Trophoblast cell (in vitro differentiated cells and primary cell): ENCODE measurements at regions not wholly inside any gene's neighbourhood (a gene's known extent, or its start where the extent isn't known, plus 50 kb on each side); places are given as distances from the start of the nearest gene placed in this dataset.

Experiments used
- DNase-seq, 2 donors: peaks; one replicate each; pipeline ENCODE4 v3.0.0-alpha.2; 2016
- H2AFZ ChIP-seq: 2 replicates; pipeline ENCODE4 v1.6.1; 2013; ENCODE audit warnings: low read length, moderate library complexity, mild to moderate bottlenecking; ENCODE audit not compliant: insufficient read depth, poor library complexity
- H2AK5ac ChIP-seq: 2 replicates; pipeline ENCODE4 v1.6.1; 2013; ENCODE audit warnings: mild to moderate bottlenecking, low read length
- H2BK120ac ChIP-seq: 2 replicates; pipeline ENCODE4 v1.6.1; 2013; ENCODE audit warnings: low read length, mild to moderate bottlenecking, moderate library complexity; ENCODE audit not compliant: insufficient read depth, poor library complexity
- H2BK12ac ChIP-seq: 2 replicates; pipeline ENCODE4 v1.6.1; 2013; ENCODE audit warnings: mild to moderate bottlenecking, low read length, moderate library complexity
- H2BK5ac ChIP-seq: 2 replicates; pipeline ENCODE4 v1.6.1; 2013; ENCODE audit warnings: low read length, low read depth, moderate library complexity, mild to moderate bottlenecking; ENCODE audit not compliant: poor library complexity
- H3K14ac ChIP-seq: 2 replicates; pipeline ENCODE4 v1.6.1; 2013; ENCODE audit warnings: mild to moderate bottlenecking, low read length
- H3K18ac ChIP-seq: 2 replicates; pipeline ENCODE4 v1.6.1; 2013; ENCODE audit warnings: mild to moderate bottlenecking, low read length
- H3K23ac ChIP-seq: 2 replicates; pipeline ENCODE4 v1.6.1; 2013; ENCODE audit warnings: low read length
- H3K27ac ChIP-seq: 2 replicates; pipeline ENCODE4 v1.5.1; 2013; ENCODE audit warnings: low read depth, mild to moderate bottlenecking, inconsistent platforms, low read length, moderate library complexity
- H3K27me3 ChIP-seq: 2 replicates; pipeline ENCODE4 v1.6.1; 2013; ENCODE audit warnings: inconsistent platforms, mild to moderate bottlenecking, low read length, moderate library complexity; ENCODE audit not compliant: insufficient read depth
- H3K36me3 ChIP-seq, 2 experiments: 1 replicate in 1 of 2; 2 replicates in 1 of 2; pipeline ENCODE4 v1.6.1; 2013; ENCODE audit warnings: low read length in 2 of 2, mild to moderate bottlenecking in 2 of 2, moderate library complexity in 1 of 2; ENCODE audit not compliant: insufficient read depth in 2 of 2, control insufficient read depth in 1 of 2
- H3K4ac ChIP-seq: 2 replicates; pipeline ENCODE4 v1.6.1; 2013; ENCODE audit warnings: low read depth, mild to moderate bottlenecking, low read length, moderate library complexity
- H3K4me1 ChIP-seq, 2 experiments: 1 replicate in 1 of 2; 2 replicates in 1 of 2; pipeline ENCODE4 v1.6.1; 2013; ENCODE audit warnings: low read length in 2 of 2, mild to moderate bottlenecking in 2 of 2, moderate library complexity in 1 of 2; ENCODE audit not compliant: insufficient read depth in 2 of 2, control insufficient read depth in 1 of 2
- H3K4me2 ChIP-seq: 2 replicates; pipeline ENCODE4 v1.6.1; 2013; ENCODE audit warnings: inconsistent platforms, mild to moderate bottlenecking, low read length, moderate library complexity
- H3K4me3 ChIP-seq: 2 replicates; pipeline ENCODE4 v1.5.1; 2013; ENCODE audit warnings: mild to moderate bottlenecking, low read depth, low read length, inconsistent platforms
- H3K79me1 ChIP-seq: one replicate; pipeline ENCODE4 v1.6.1; 2013; ENCODE audit warnings: low read length
- H3K79me2 ChIP-seq: 2 replicates; pipeline ENCODE4 v1.6.1; 2013; ENCODE audit warnings: low read length, mild to moderate bottlenecking; ENCODE audit not compliant: control insufficient read depth, insufficient read depth, poor library complexity
- H3K9ac ChIP-seq: 2 replicates; pipeline ENCODE4 v1.6.1; 2013; ENCODE audit warnings: mild to moderate bottlenecking, low read length
- H3K9me3 ChIP-seq: 2 replicates; pipeline ENCODE4 v1.6.1; 2013; ENCODE audit warnings: low read depth, mild to moderate bottlenecking, control low read depth, inconsistent platforms, low read length; ENCODE audit not compliant: insufficient read depth
- H4K12ac ChIP-seq: 2 replicates; pipeline ENCODE4 v1.6.1; 2013; ENCODE audit warnings: low read depth, mild to moderate bottlenecking, low read length, moderate library complexity
- H4K8ac ChIP-seq: 2 replicates; pipeline ENCODE4 v1.6.1; 2013; ENCODE audit warnings: low read depth, mild to moderate bottlenecking, low read length, moderate library complexity
- H4K91ac ChIP-seq: one replicate; pipeline ENCODE4 v1.6.1; 2013; ENCODE audit warnings: low read depth, mild to moderate bottlenecking, low read length, moderate library complexity
- WGBS: extraction: QIAGEN DNeasy Blood & Tissue Kit; methylation state at CpG from one replicate; pipeline ENCODE4 v1.1.7; 2013; ENCODE audit warnings: missing lambda C conversion rate; ENCODE audit not compliant: insufficient read length, insufficient coverage; ENCODE audit errors: extremely low coverage; 5-methylcytosine and 5-hydroxymethylcytosine counted together

GRCh38 chr1:232322162-232322734, 307.7 kb downstream of the SIPA1L2 start:
- H2BK5ac ChIP-seq, result no peak overlapping the region
- no peak overlapping the region for H4K91ac ChIP-seq
- peaks cover 8% of the 10 kb centered on the region for H3K79me1 ChIP-seq
- H3K14ac ChIP-seq, result no peak overlapping the region
- no peak overlapping the region for H3K4me2 ChIP-seq
- H2BK120ac ChIP-seq, result no peak overlapping the region
- H2AK5ac ChIP-seq, result no peak overlapping the region
- no peak overlapping the region for H2BK12ac ChIP-seq
- H3K9ac ChIP-seq, result no peak overlapping the region
- H3K23ac ChIP-seq, result no peak overlapping the region
- no peak overlapping the region for H3K18ac ChIP-seq
- H2AFZ ChIP-seq, result no peak overlapping the region
- H4K8ac ChIP-seq, result no peak overlapping the region
- no peaks in the 10 kb centered on the region for H3K79me2 ChIP-seq
- H3K4me3 ChIP-seq, result no peak overlapping the region
- H3K36me3 ChIP-seq, result no peaks in the 10 kb centered on the region
- WGBS, result no CpG with 5 or more reads among the region's 5 CpGs
- H3K27me3 ChIP-seq, result no peaks in the 10 kb centered on the region
- H3K27ac ChIP-seq, result no peak overlapping the region
- H3K4ac ChIP-seq, result no peak overlapping the region
- no peak overlapping the region for H4K12ac ChIP-seq
- peak in 1 of 2 donors; percentile 14 for DNase-seq
- H3K4me1 ChIP-seq, result peaks cover 8 to 14% of the 10 kb centered on the region in 2 experiments
- H3K9me3 ChIP-seq, result no peaks in the 10 kb centered on the region

DNA sequence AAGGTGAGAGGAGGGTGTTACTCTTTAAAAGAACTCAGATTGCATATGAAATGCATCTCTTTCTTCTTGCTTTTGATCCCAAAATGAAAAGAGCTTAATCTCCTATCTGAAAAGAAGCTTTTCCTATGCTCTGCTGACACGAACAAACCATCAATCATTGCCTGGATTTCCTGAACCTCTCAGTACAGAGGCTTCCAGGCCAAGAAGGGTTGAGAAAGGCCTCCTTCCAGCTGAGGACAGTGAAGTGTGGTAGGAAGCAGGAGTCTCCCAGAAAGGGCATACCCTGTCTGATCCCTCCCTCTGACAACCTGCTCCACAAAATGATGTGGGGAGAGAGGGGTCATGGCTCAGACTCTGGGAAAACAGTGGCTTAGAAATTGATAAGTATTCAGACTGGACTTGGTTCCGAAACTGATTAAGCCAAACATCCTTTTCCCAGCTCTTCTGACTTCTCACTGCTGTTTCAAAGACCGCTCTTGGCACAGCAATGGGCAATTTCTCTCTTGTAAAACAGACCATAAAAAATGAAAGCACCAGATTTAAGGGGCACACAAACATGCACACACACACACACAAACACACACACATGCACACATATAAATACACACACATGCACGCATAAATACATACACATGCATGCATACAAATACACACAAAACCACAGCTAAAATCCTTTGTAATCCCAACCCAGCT, 310.3 kb downstream of the SIPA1L2 start:
- no peak overlapping the region for H3K4me3 ChIP-seq
- H2AK5ac ChIP-seq, result no peak overlapping the region
- no CpG with 5 or more reads among the region's 4 CpGs for WGBS
- peak overlapping the region; percentile 1 for H3K27ac ChIP-seq
- H3K4ac ChIP-seq, result no peak overlapping the region
- no peak overlapping the region for H4K8ac ChIP-seq
- no peak for DNase-seq
- H3K9ac ChIP-seq, result no peak overlapping the region
- peaks cover 8% of the 10 kb centered on the region for H3K79me1 ChIP-seq
- no peak overlapping the region for H3K18ac ChIP-seq
- no peak overlapping the region for H2AFZ ChIP-seq
- H3K27me3 ChIP-seq, result no peaks in the 10 kb centered on the region
- H2BK120ac ChIP-seq, result peak overlapping the region; percentile 24
- H3K36me3 ChIP-seq, result no peaks in the 10 kb centered on the region
- H4K91ac ChIP-seq, result peak overlapping the region; percentile 45
- H4K12ac ChIP-seq, result no peak overlapping the region
- peak overlapping the region; percentile 25 for H2BK12ac ChIP-seq
- no peak overlapping the region for H3K23ac ChIP-seq
- H3K79me2 ChIP-seq, result no peaks in the 10 kb centered on the region
- H3K9me3 ChIP-seq, result no peaks in the 10 kb centered on the region
- H3K4me1 ChIP-seq, result peaks cover 8 to 14% of the 10 kb centered on the region in 2 experiments
- no peak overlapping the region for H2BK5ac ChIP-seq
- peak overlapping the region; percentile 32 for H3K4me2 ChIP-seq
- H3K14ac ChIP-seq, result peak overlapping the region; percentile 0

DNA sequence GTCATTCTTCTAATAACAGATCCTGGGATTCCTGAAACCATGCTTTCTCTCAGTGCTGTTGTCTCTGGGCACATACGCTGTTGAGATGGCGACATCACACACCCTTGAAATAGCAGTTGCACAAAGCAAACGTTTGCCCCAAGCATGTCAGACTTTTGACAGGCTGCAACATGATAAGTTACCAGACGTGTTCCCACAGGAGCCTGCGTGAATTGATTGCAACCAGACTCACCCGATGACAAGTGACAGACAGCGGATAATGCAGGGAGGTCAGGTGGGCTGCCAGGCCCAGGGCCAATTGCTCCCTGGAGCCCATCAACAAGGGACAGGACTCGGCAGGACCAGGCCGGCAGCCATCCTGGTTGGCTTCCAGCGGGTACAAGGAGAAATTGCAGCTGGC, 310.9 kb downstream of the SIPA1L2 start:
- Histone ChIP-seq H4K91ac (no peak overlapping the region), H3K4me2 (peak overlapping the region; percentile 32), H3K36me3 (no peaks in the 10 kb centered on the region), H2BK12ac (no peak overlapping the region), H3K14ac (no peak overlapping the region), H3K79me1 (peaks cover 8% of the 10 kb centered on the region), H4K12ac (no peak overlapping the region), H2AFZ (no peak overlapping the region), H3K18ac (no peak overlapping the region), H3K4me3 (no peak overlapping the region), H4K8ac (no peak overlapping the region), H3K23ac (no peak overlapping the region), H3K4me1 (peaks cover 8 to 14% of the 10 kb centered on the region in 2 experiments), H3K4ac (no peak overlapping the region), H3K9me3 (no peaks in the 10 kb centered on the region), H3K27me3 (no peaks in the 10 kb centered on the region), H3K79me2 (no peaks in the 10 kb centered on the region), H2BK5ac (no peak overlapping the region), H2BK120ac (no peak overlapping the region), H3K27ac (peak overlapping the region; percentile 1), H3K9ac (no peak overlapping the region), H2AK5ac (no peak overlapping the region)
- no CpG with 5 or more reads among the region's 10 CpGs for WGBS
- peak in 1 of 2 donors; percentile 18 for DNase-seq

DNA sequence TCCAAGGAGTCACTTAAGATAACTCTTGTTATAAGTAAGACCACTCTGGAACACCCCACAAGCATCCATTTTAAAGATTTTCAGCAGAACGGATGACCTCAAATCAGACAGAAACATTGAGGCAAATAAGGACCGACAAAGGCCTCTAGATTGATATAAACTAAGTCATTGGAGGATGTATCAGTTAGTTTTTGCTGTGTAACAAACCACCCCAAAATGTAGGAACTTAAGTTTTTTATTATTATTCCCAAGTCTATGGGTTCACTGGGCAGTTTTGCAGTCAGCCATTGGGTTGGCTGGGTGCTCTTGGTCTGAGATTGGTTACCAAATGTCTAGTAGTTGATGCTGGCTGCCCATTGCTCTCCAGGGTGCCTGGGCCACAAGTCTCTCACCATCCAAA, 311.8 kb downstream of the SIPA1L2 start:
- peak overlapping the region; percentile 68 for H2BK12ac ChIP-seq
- peak overlapping the region; percentile 69 for H3K14ac ChIP-seq
- no peak overlapping the region for H3K4me2 ChIP-seq
- H3K36me3 ChIP-seq, result no peaks in the 10 kb centered on the region
- peak overlapping the region; percentile 73 for H2BK120ac ChIP-seq
- no peak overlapping the region for H3K4me3 ChIP-seq
- no peak for DNase-seq
- H3K4ac ChIP-seq, result no peak overlapping the region
- no peak overlapping the region for H4K8ac ChIP-seq
- peaks cover 8 to 14% of the 10 kb centered on the region in 2 experiments for H3K4me1 ChIP-seq
- H3K79me1 ChIP-seq, result peaks cover 8% of the 10 kb centered on the region
- H4K91ac ChIP-seq, result no peak overlapping the region
- H3K9me3 ChIP-seq, result no peaks in the 10 kb centered on the region
- H2AK5ac ChIP-seq, result no peak overlapping the region
- no peak overlapping the region for H3K9ac ChIP-seq
- no peak overlapping the region for H3K18ac ChIP-seq
- WGBS, result no CpG with 5 or more reads among the region's 2 CpGs
- peak overlapping the region; percentile 39 for H3K27ac ChIP-seq
- no peak overlapping the region for H2AFZ ChIP-seq
- no peaks in the 10 kb centered on the region for H3K79me2 ChIP-seq
- no peak overlapping the region for H3K23ac ChIP-seq
- H3K27me3 ChIP-seq, result no peaks in the 10 kb centered on the region
- H2BK5ac ChIP-seq, result peak overlapping the region; percentile 26
- no peak overlapping the region for H4K12ac ChIP-seq
